Gastrocnemius medialis (tissue), 4 donors: ENCODE measurements at regions not wholly inside any gene's neighbourhood (a gene's known extent, or its start where the extent isn't known, plus 50 kb on each side); places are given as distances from the start of the nearest gene placed in this dataset.

Experiments used
- POLR2A ChIP-seq, 2 donors: fragments of 450-650 bp; IDR thresholded peaks; one replicate each; pipeline ENCODE4 v1.6.1; 2017; ENCODE audit warnings: antibody characterized with exemption in 2 of 2, mild to moderate bottlenecking in 2 of 2, moderate library complexity in 2 of 2
- TF ChIP-seq, protein P1 (sequence below), 5 experiments: fragments of 450-650 bp in 3 of 5; fragments of 200-600 bp in 2 of 5; sonication (generic) in 2 of 5; IDR thresholded peaks in 4 of 5; conservative IDR thresholded peaks in 1 of 5; 1 replicate in 4 of 5; 2 replicates in 1 of 5; pipeline ENCODE4 v1.5.1; 2016 to 2019; ENCODE audit warnings: antibody characterized with exemption in 5 of 5, mild to moderate bottlenecking in 3 of 5, moderate library complexity in 3 of 5

DNA sequence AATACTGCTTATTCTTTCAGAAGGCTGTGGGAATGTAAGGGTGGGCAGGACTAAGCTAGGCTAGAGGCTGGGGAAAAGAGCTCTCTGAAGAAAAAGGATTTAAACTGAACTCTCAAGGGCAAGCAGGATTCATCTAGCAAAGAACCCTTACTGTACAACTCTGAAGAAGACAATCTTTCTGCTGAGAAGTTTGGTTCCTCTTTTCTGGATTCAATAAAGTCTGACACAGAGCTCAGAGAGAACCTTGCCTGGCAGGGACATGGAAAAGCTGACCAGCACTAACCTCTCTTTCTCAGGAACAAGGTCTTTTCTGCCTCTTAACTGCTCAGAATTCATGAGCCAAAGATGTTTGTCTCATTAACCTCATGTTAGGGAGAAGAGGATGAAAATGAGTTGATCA lies 388.4 kb upstream of the DDI1 start:
- TF ChIP-seq, protein P1, sequence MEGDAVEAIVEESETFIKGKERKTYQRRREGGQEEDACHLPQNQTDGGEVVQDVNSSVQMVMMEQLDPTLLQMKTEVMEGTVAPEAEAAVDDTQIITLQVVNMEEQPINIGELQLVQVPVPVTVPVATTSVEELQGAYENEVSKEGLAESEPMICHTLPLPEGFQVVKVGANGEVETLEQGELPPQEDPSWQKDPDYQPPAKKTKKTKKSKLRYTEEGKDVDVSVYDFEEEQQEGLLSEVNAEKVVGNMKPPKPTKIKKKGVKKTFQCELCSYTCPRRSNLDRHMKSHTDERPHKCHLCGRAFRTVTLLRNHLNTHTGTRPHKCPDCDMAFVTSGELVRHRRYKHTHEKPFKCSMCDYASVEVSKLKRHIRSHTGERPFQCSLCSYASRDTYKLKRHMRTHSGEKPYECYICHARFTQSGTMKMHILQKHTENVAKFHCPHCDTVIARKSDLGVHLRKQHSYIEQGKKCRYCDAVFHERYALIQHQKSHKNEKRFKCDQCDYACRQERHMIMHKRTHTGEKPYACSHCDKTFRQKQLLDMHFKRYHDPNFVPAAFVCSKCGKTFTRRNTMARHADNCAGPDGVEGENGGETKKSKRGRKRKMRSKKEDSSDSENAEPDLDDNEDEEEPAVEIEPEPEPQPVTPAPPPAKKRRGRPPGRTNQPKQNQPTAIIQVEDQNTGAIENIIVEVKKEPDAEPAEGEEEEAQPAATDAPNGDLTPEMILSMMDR (IDR thresholded peaks at IDR 0.05 in 4 of 5, conservative IDR thresholded peaks at IDR 0.05 in 1 of 5): no peak
- no peak for TF ChIP-seq POLR2A (IDR thresholded peaks at IDR 0.05)
